HG03039 (cell line): ENCODE measurements at regions not wholly inside any gene's neighbourhood (a gene's known extent, or its start where the extent isn't known, plus 50 kb on each side); places are given as distances from the start of the nearest gene placed in this dataset.

Source experiments
- ATAC-seq: cut with Tn5 transposase; IDR thresholded peaks from one replicate; pipeline ENCODE4 v1.9.1; 2021; ENCODE audit warnings: mild to moderate bottlenecking, moderate library complexity; ENCODE audit not compliant: unreplicated experiment

GRCh38 chr12:84689638-84690037, 223.0 kb downstream of the SLC6A15 start:
- no peak for ATAC-seq

GRCh38 chr12:84685379-84685778, 227.2 kb downstream of the SLC6A15 start:
- ATAC-seq, result no peak

- no peak for ATAC-seq
These were observed 235.8 kb downstream of the SLC6A15 start for GRCh38 chr12:84676787-84677186.

GRCh38 chr12:84661786-84662185, 250.8 kb downstream of the SLC6A15 start:
- no peak for ATAC-seq

GRCh38 chr12:84660139-84660538, 252.5 kb downstream of the SLC6A15 start:
- ATAC-seq, result no peak

- no peak for ATAC-seq
These were observed 253.7 kb downstream of the SLC6A15 start for GRCh38 chr12:84658877-84659276.

- no peak for ATAC-seq
These were observed 255.9 kb downstream of the SLC6A15 start for GRCh38 chr12:84656705-84657104.

GRCh38 chr12:84653482-84653881, 259.1 kb downstream of the SLC6A15 start:
- no peak for ATAC-seq

- no peak for ATAC-seq
These were observed 264.2 kb downstream of the SLC6A15 start for GRCh38 chr12:84648425-84648824.

GRCh38 chr12:84644908-84645307, 267.7 kb downstream of the SLC6A15 start:
- ATAC-seq, result no peak

GRCh38 chr12:84643993-84644392, 268.6 kb downstream of the SLC6A15 start:
- ATAC-seq, result no peak

- no peak for ATAC-seq
These were observed 270.6 kb downstream of the SLC6A15 start for GRCh38 chr12:84641940-84642545.

GRCh38 chr12:84638811-84639368, 273.7 kb downstream of the SLC6A15 start:
- ATAC-seq, result no peak

GRCh38 chr12:84637926-84638325, 274.7 kb downstream of the SLC6A15 start:
- no peak for ATAC-seq

- no peak for ATAC-seq
These were observed 275.8 kb downstream of the SLC6A15 start for GRCh38 chr12:84636801-84637290.

GRCh38 chr12:84634526-84634925, 278.1 kb downstream of the SLC6A15 start:
- ATAC-seq, result no peak

GRCh38 chr12:84632556-84632955, 280.0 kb downstream of the SLC6A15 start:
- ATAC-seq, result no peak

GRCh38 chr12:84631020-84631419, 281.6 kb downstream of the SLC6A15 start:
- no peak for ATAC-seq

- no peak for ATAC-seq
These were observed 285.0 kb downstream of the SLC6A15 start for GRCh38 chr12:84627593-84627992.

GRCh38 chr12:84624601-84625000, 288.0 kb downstream of the SLC6A15 start:
- no peak for ATAC-seq

- ATAC-seq, result no peak
These were observed 293.5 kb downstream of the SLC6A15 start for GRCh38 chr12:84619053-84619571.

- ATAC-seq, result no peak
These were observed 305.3 kb downstream of the SLC6A15 start for GRCh38 chr12:84607170-84607819.
